ENCODE measurements at regions not wholly inside any gene's neighbourhood (a gene's known extent, or its start where the extent isn't known, plus 50 kb on each side); places are given as distances from the start of the nearest gene placed in this dataset.

- DNase-seq (ENCODE audit: low read depth): no peak
- H3K4me3 ChIP-seq (ENCODE audit: low read depth, low read length): no peak overlapping the region
- no peak for TF ChIP-seq CTCF (IDR thresholded peaks at IDR 0.05; ENCODE audit: insufficient read depth, low read depth, low read length, missing control alignments)
Observed at GRCh38 chr16:22751104-22751667, 62.8 kb upstream of the HS3ST2 start.

GRCh38 chr16:22751685-22752084 is 62.3 kb upstream of the HS3ST2 start:
- no peak for TF ChIP-seq CTCF (IDR thresholded peaks at IDR 0.05; ENCODE audit: insufficient read depth, low read depth, low read length, missing control alignments)
- DNase-seq (ENCODE audit: low read depth): no peak
- H3K4me3 ChIP-seq (ENCODE audit: low read depth, low read length): no peak overlapping the region

- TF ChIP-seq CTCF (IDR thresholded peaks at IDR 0.05; ENCODE audit: insufficient read depth, low read depth, low read length, missing control alignments): no peak
- H3K4me3 ChIP-seq (ENCODE audit: low read depth, low read length): no peak overlapping the region
- no peak for DNase-seq (ENCODE audit: low read depth)
Observed at GRCh38 chr16:22753451-22753850, 60.5 kb upstream of the HS3ST2 start.

- no peak overlapping the region for H3K4me3 ChIP-seq (ENCODE audit: low read depth, low read length)
- DNase-seq (ENCODE audit: low read depth): no peak
- no peak for TF ChIP-seq CTCF (IDR thresholded peaks at IDR 0.05; ENCODE audit: insufficient read depth, low read depth, low read length, missing control alignments)
Observed at GRCh38 chr16:22754577-22754976, 59.4 kb upstream of the HS3ST2 start.

- DNase-seq (ENCODE audit: low read depth): no peak
- no peak for TF ChIP-seq CTCF (IDR thresholded peaks at IDR 0.05; ENCODE audit: insufficient read depth, low read depth, low read length, missing control alignments)
- H3K4me3 ChIP-seq (ENCODE audit: low read depth, low read length): no peak overlapping the region
Observed at GRCh38 chr16:22757202-22757601, 56.8 kb upstream of the HS3ST2 start.

- DNase-seq (ENCODE audit: low read depth): no peak
- no peak for TF ChIP-seq CTCF (IDR thresholded peaks at IDR 0.05; ENCODE audit: insufficient read depth, low read depth, low read length, missing control alignments)
- H3K4me3 ChIP-seq (ENCODE audit: low read depth, low read length): no peak overlapping the region
Observed at GRCh38 chr16:22762486-22762885, 51.5 kb upstream of the HS3ST2 start.

- H3K4me3 ChIP-seq (ENCODE audit: low read depth, low read length): no peak overlapping the region
- no peak for TF ChIP-seq CTCF (IDR thresholded peaks at IDR 0.05; ENCODE audit: insufficient read depth, low read depth, low read length, missing control alignments)
- DNase-seq (ENCODE audit: low read depth): no peak
Observed at GRCh38 chr16:22763437-22764080, 50.4 kb upstream of the HS3ST2 start.

All from GM12865 (cell line).